ENCODE measurements at regions not wholly inside any gene's neighbourhood (a gene's known extent, or its start where the extent isn't known, plus 50 kb on each side); places are given as distances from the start of the nearest gene placed in this dataset.

- TF ChIP-seq E2F4 (CRISPR knock-in tag; IDR thresholded peaks at IDR 0.05; ENCODE audit: low read depth) = no peak
- TF ChIP-seq NCOA2 (IDR thresholded peaks at IDR 0.05; ENCODE audit: partially characterized antibody in 2 of 2) = no peak
- peak; percentile 96 for TF ChIP-seq ZNF583 (CRISPR knock-in tag; IDR thresholded peaks at IDR 0.05)
- TF ChIP-seq MCM3 (IDR thresholded peaks at IDR 0.05) = no peak
- TF ChIP-seq LEF1 (IDR thresholded peaks at IDR 0.05) = no peak
- no peak for TF ChIP-seq ZNF695 (CRISPR knock-in tag; IDR thresholded peaks at IDR 0.05)
- no peak for TF ChIP-seq ZNF77 (CRISPR knock-in tag; IDR thresholded peaks at IDR 0.05)
- TF ChIP-seq IRF2 (CRISPR knock-in tag; IDR thresholded peaks at IDR 0.05) = no peak
- TF ChIP-seq HMG20B (CRISPR knock-in tag; IDR thresholded peaks at IDR 0.05) = no peak
- TF ChIP-seq NFIX (CRISPR knock-in tag; IDR thresholded peaks at IDR 0.05; ENCODE audit: low read depth) = no peak
- no peak for TF ChIP-seq STAT5B (CRISPR knock-in tag; IDR thresholded peaks at IDR 0.05)
- no peak for TF ChIP-seq NR2C2 (CRISPR knock-in tag; IDR thresholded peaks at IDR 0.05)
- 0 out of 2 replicates have a peak, but pooled peaks have one; percentile 24 for TF ChIP-seq NR2C2 (tag; IDR thresholded peaks at IDR 0.05)
- TF ChIP-seq MGA (IDR thresholded peaks at IDR 0.05) = no peak
- TF ChIP-seq BRCA1 (IDR thresholded peaks at IDR 0.05) = no peak
- no peak for TF ChIP-seq BRCA1 (CRISPR knock-in tag; IDR thresholded peaks at IDR 0.05)
- no peak for TF ChIP-seq GTF2B (IDR thresholded peaks at IDR 0.05; ENCODE audit: extremely low read depth, insufficient read length)
- peak; percentile 71 for TF ChIP-seq ZNF239 (CRISPR knock-in tag; IDR thresholded peaks at IDR 0.05)
- TF ChIP-seq NR2F6 (CRISPR knock-in tag; IDR thresholded peaks at IDR 0.05) = no peak
Observed at GRCh38 chr4:38317041-38317674, 346.8 kb upstream of the KLF3 start (continued).

All from K562 (cell line).